Common myeloid progenitor, CD34-positive (primary cell): ENCODE measurements at regions not wholly inside any gene's neighbourhood (a gene's known extent, or its start where the extent isn't known, plus 50 kb on each side); places are given as distances from the start of the nearest gene placed in this dataset.

ENCODE experiments used
- CTCF ChIA-PET: fragments of 350-600 bp; sonication (Branson Sonifier 250); formaldehyde crosslinking; loops from one replicate; lab custom pipeline; 2021; ENCODE audit warnings: antibody characterized with exemption; lab: Charles Lee
- POLR2A ChIA-PET: fragments of 350-600 bp; sonication (Branson Sonifier 250); formaldehyde crosslinking; loops from one replicate; lab custom pipeline; 2021; ENCODE audit warnings: antibody characterized with exemption; lab: Charles Lee
- DNase-seq, 3 donors: peaks; one replicate each; pipeline versions ENCODE4 v3.0.0 to v3.0.0-alpha.2; 2013
- H3K27ac ChIP-seq, 2 experiments: 1 replicate in 1 of 2; 2 replicates in 1 of 2; pipeline ENCODE4 v1.7.0; 2013; ENCODE audit warnings: inconsistent platforms in 2 of 2, low read length in 2 of 2, mild to moderate bottlenecking in 2 of 2, low read depth in 1 of 2, moderate library complexity in 1 of 2; ENCODE audit not compliant: severe bottlenecking in 2 of 2, insufficient read depth in 1 of 2, poor library complexity in 1 of 2
- H3K27me3 ChIP-seq, 5 experiments: replicated peaks in 2 of 5; 1 replicate in 3 of 5; 2 replicates in 2 of 5; pipeline versions ENCODE4 v1.6.1 to v1.7.0; 2013; ENCODE audit warnings: low read length in 4 of 5, mild to moderate bottlenecking in 2 of 5, moderate library complexity in 2 of 5, inconsistent platforms in 1 of 5; ENCODE audit not compliant: insufficient read depth in 5 of 5, control insufficient read depth in 4 of 5
- H3K36me3 ChIP-seq, 4 experiments: 1 replicate in 2 of 4; 2 replicates in 2 of 4; pipeline versions ENCODE4 v1.6.1 to v1.7.0; 2013; ENCODE audit warnings: low read length in 3 of 4, control low read depth in 1 of 4, mild to moderate bottlenecking in 1 of 4; ENCODE audit not compliant: control insufficient read depth in 4 of 4, insufficient read depth in 4 of 4
- H3K4me1 ChIP-seq, 4 experiments: 1 replicate in 3 of 4; 2 replicates in 1 of 4; pipeline versions ENCODE4 v1.6.1 to v1.7.1; 2013; ENCODE audit warnings: low read length in 3 of 4, mild to moderate bottlenecking in 3 of 4, control low read depth in 1 of 4, inconsistent platforms in 1 of 4, moderate library complexity in 1 of 4; ENCODE audit not compliant: control insufficient read depth in 4 of 4, insufficient read depth in 4 of 4; ENCODE audit errors: control extremely low read depth in 1 of 4
- H3K4me3 ChIP-seq, 7 experiments: 1 replicate in 4 of 7; 2 replicates in 3 of 7; pipeline versions ENCODE4 v1.5.1 to v1.7.0; 2013; ENCODE audit warnings: mild to moderate bottlenecking in 7 of 7, low read length in 6 of 7, moderate library complexity in 6 of 7, inconsistent platforms in 2 of 7, low read depth in 2 of 7, control low read depth in 1 of 7; ENCODE audit not compliant: insufficient read depth in 4 of 7, control insufficient read depth in 1 of 7; ENCODE audit errors: extremely low read depth in 1 of 7
- H3K9me3 ChIP-seq, 5 experiments: 1 replicate in 4 of 5; 2 replicates in 1 of 5; pipeline versions ENCODE4 v1.6.1 to v1.7.1; 2013; ENCODE audit warnings: low read length in 4 of 5, mild to moderate bottlenecking in 2 of 5, inconsistent platforms in 1 of 5, low read depth in 1 of 5, moderate library complexity in 1 of 5; ENCODE audit not compliant: control insufficient read depth in 4 of 5, insufficient read depth in 2 of 5; ENCODE audit errors: control extremely low read depth in 1 of 5
- WGBS: methylation state at CpG from one replicate; pipeline ENCODE4 v1.1.5; 2013; ENCODE audit not compliant: insufficient coverage; 5-methylcytosine and 5-hydroxymethylcytosine counted together

- ChIA-PET CTCF (no interaction called here), POLR2A (interaction anchor here (0.6 kb wide), 1 partner anchor 10 kb away, joined by 4 read pairs; no protein-coding TSS in a partner anchor)
- peaks cover 0 to 5% (median 2%) of the 10 kb centered on the region in 4 experiments for H3K4me1 ChIP-seq
- H3K36me3 ChIP-seq = no peaks in the 10 kb centered on the region
- no peak overlapping the region for H3K27ac ChIP-seq
- DNase-seq = no peak
- H3K27me3 ChIP-seq = peaks cover 0 to 2% (median 0%) of the 10 kb centered on the region in 5 experiments
- 90% methylated on average over 2 of the region's 5 CpGs for WGBS
- no peak overlapping the region for H3K4me3 ChIP-seq
- peaks cover 1 to 14% (median 5%) of the 10 kb centered on the region in 5 experiments for H3K9me3 ChIP-seq
Measured at GRCh38 chr2:217392930-217393584, 533.2 kb upstream of the TNP1 start.

GRCh38 chr2:217387776-217388387 lies 528.0 kb upstream of the TNP1 start:
- ChIA-PET POLR2A (no interaction called here), CTCF (no interaction called here)
- H3K4me1 ChIP-seq = peaks cover 0 to 12% (median 10%) of the 10 kb centered on the region in 4 experiments
- peaks cover 1 to 14% (median 5%) of the 10 kb centered on the region in 5 experiments for H3K9me3 ChIP-seq
- whole genome bisulfite sequencing = 41% methylated on average over 3 of the region's 4 CpGs
- H3K27me3 ChIP-seq = peaks cover 0 to 5% (median 0%) of the 10 kb centered on the region in 5 experiments
- peak in 2 of 3 donors; percentile 48 to 65 for DNase-seq
- H3K27ac ChIP-seq = no peak overlapping the region
- H3K4me3 ChIP-seq = peak overlapping the region in 2 of 7 experiments; percentile 7 to 48
- H3K36me3 ChIP-seq = no peaks in the 10 kb centered on the region

GRCh38 chr2:217386041-217386440 lies 526.2 kb upstream of the TNP1 start:
- ChIA-PET POLR2A (no interaction called here), CTCF (interaction anchor here (0.9 kb wide), 1 partner anchor 18 kb away, joined by 4 read pairs; no protein-coding TSS in a partner anchor)
- DNase-seq = no peak
- H3K9me3 ChIP-seq = peaks cover 0 to 8% (median 4%) of the 10 kb centered on the region in 5 experiments
- 50% methylated on average over 2 of the region's 3 CpGs for WGBS
- no peak overlapping the region for H3K4me3 ChIP-seq
- H3K27me3 ChIP-seq = peaks cover 0 to 5% (median 0%) of the 10 kb centered on the region in 5 experiments
- no peaks in the 10 kb centered on the region for H3K36me3 ChIP-seq
- H3K27ac ChIP-seq = no peak overlapping the region
- peaks cover 0 to 12% (median 10%) of the 10 kb centered on the region in 4 experiments for H3K4me1 ChIP-seq

GRCh38 chr2:217383620-217384019 lies 523.8 kb upstream of the TNP1 start:
- Histone ChIP-seq H3K4me1 (peaks cover 0 to 12% (median 10%) of the 10 kb centered on the region in 4 experiments), H3K36me3 (no peaks in the 10 kb centered on the region), H3K27ac (no peak overlapping the region), H3K27me3 (peaks cover 0 to 5% (median 0%) of the 10 kb centered on the region in 5 experiments), H3K4me3 (no peak overlapping the region), H3K9me3 (peaks cover 0 to 1% (median 0%) of the 10 kb centered on the region in 5 experiments)
- DNase-seq = no peak
- CTCF ChIA-PET = no interaction called here
- POLR2A ChIA-PET = no interaction called here
- WGBS = 78% methylated on average over 4 of the region's 4 CpGs

GRCh38 chr2:217382794-217383193 lies 522.9 kb upstream of the TNP1 start:
- Histone ChIP-seq H3K27me3 (peaks cover 0 to 3% (median 0%) of the 10 kb centered on the region in 5 experiments), H3K27ac (no peak overlapping the region), H3K4me3 (no peak overlapping the region), H3K9me3 (peaks cover 0 to 1% (median under 1%) of the 10 kb centered on the region in 5 experiments), H3K4me1 (peaks cover 0 to 7% (median 5%) of the 10 kb centered on the region in 4 experiments), H3K36me3 (no peaks in the 10 kb centered on the region)
- WGBS = 96% methylated on average over 4 of the region's 5 CpGs
- peak; percentile 45 to 78 (median 64) for DNase-seq
- ChIA-PET CTCF (no interaction called here), POLR2A (no interaction called here)

GRCh38 chr2:217379807-217380206 lies 519.9 kb upstream of the TNP1 start:
- Histone ChIP-seq H3K4me3 (no peak overlapping the region), H3K27ac (no peak overlapping the region), H3K27me3 (peaks cover 0 to 3% (median 0%) of the 10 kb centered on the region in 5 experiments), H3K4me1 (peaks cover 4 to 7% (median 5%) of the 10 kb centered on the region in 4 experiments), H3K9me3 (peaks cover 0 to 2% (median 1%) of the 10 kb centered on the region in 5 experiments), H3K36me3 (no peaks in the 10 kb centered on the region)
- ChIA-PET CTCF (interaction anchor here (0.7 to 1.6 kb wide), 3 partner anchors 8 to 209 kb away, joined by 3 to 5 read pairs (median 3); no protein-coding TSS in a partner anchor), POLR2A (no interaction called here)
- WGBS = 100% methylated on average over 5 of the region's 6 CpGs
- DNase-seq = no peak
